ENCODE measurements at regions not wholly inside any gene's neighbourhood (a gene's known extent, or its start where the extent isn't known, plus 50 kb on each side); places are given as distances from the start of the nearest gene placed in this dataset.

DNA sequence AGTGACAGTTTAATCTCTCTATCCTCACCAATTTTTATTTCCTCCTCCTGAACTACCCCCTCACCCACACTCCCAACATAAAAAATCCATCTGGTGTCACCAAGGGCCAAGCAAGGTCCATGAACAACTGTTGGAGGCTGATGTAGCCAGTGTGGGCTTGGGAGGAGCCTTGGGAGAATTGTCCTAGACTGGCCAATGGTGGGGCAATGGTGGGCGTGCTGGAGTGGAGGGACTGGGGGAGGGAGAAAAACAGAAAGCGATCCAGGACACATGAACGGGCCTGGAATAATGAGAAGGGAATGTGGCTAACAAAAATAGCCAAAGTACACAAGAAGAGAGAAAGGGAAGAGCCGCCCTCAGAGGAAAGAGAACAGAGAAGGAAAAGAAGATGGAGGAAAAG is 272.6 kb downstream of the ENC1 start:
- Mint-ChIP-seq H3K4me3 (no peak overlapping the region), H3K9me3 (peaks cover 4% of the 10 kb centered on the region), H3K4me1 (peaks cover 6% of the 10 kb centered on the region), H3K27me3 (peaks cover 46% of the 10 kb centered on the region), H3K36me3 (no peaks in the 10 kb centered on the region), H3K27ac (no peak overlapping the region)
- no peak for ATAC-seq

DNA sequence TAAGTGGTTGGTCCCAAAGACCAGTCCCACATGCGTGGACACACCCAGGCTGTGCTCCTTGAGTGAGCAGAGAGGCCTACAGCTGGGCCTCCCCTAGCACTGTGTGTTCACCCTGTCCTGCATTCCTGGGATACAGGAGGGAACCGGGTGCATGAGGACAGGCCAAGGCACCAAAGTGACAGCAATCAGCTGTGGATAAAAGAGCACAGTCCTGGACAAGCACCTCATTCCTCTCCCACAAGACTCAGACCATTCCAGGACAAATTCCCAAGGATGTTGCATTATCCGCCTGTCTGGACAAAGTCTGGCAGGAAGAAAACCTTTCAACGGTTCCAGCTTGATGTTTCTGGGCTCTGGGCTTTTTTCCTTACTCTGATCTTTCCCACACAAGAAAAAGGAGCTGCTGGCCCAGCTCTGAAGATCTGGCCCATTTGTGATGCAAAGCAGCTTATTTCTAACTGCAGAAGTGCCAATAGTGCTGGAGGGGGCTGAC is 273.2 kb downstream of the ENC1 start:
- Mint-ChIP-seq H3K27ac (no peak overlapping the region), H3K36me3 (no peaks in the 10 kb centered on the region), H3K4me1 (peaks cover 11% of the 10 kb centered on the region), H3K9me3 (peaks cover 4% of the 10 kb centered on the region), H3K4me3 (no peak overlapping the region), H3K27me3 (peaks cover 46% of the 10 kb centered on the region)
- no peak for ATAC-seq

DNA sequence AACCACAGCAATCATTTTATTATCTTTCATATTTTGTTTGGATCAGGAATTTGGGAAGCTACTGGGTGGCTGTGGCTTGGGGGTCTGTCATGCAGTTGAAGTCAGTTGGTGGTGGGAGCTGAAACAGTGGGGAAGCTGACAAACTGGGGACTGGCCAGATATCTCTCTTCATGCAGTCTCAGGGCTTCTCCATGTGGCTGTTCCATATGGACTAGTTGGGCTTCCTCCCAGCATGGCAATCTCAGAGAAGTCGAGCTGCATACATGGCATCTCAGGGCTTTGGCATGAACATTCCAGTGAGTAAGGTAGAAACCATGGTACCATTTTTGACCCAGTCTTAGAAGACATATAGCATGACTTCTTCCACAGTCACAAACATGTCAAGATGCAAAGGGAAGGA is 274.8 kb downstream of the ENC1 start:
- peaks cover 46% of the 10 kb centered on the region for H3K27me3 Mint-ChIP-seq
- H3K36me3 Mint-ChIP-seq = no peaks in the 10 kb centered on the region
- H3K4me3 Mint-ChIP-seq = no peak overlapping the region
- ATAC-seq = no peak
- H3K9me3 Mint-ChIP-seq = peaks cover 4% of the 10 kb centered on the region
- peaks cover 11% of the 10 kb centered on the region for H3K4me1 Mint-ChIP-seq
- H3K27ac Mint-ChIP-seq = no peak overlapping the region

DNA sequence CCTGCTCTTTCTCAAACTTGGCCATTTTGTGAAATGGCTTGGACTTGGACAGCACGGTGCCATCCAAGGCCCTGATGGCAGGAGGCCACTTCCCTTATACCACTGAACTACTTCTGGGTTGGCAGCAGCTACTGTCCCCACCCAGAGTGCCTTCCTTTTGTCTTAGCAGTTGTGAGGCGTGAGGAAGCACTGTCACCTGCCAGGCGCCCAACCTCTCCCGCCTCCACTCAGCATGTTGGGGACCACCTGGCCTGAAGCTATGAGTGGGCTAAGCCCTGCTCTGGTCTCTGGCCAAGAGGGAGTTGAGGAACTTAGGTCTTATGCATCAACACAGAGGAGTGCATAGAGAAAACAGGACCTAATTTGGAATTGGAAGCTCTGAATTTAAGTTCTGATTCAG is 276.0 kb downstream of the ENC1 start:
- peaks cover 46% of the 10 kb centered on the region for H3K27me3 Mint-ChIP-seq
- no peaks in the 10 kb centered on the region for H3K36me3 Mint-ChIP-seq
- no peak for ATAC-seq
- no peak overlapping the region for H3K4me3 Mint-ChIP-seq
- H3K4me1 Mint-ChIP-seq = peaks cover 11% of the 10 kb centered on the region
- no peak overlapping the region for H3K27ac Mint-ChIP-seq
- peaks cover 4% of the 10 kb centered on the region for H3K9me3 Mint-ChIP-seq

DNA sequence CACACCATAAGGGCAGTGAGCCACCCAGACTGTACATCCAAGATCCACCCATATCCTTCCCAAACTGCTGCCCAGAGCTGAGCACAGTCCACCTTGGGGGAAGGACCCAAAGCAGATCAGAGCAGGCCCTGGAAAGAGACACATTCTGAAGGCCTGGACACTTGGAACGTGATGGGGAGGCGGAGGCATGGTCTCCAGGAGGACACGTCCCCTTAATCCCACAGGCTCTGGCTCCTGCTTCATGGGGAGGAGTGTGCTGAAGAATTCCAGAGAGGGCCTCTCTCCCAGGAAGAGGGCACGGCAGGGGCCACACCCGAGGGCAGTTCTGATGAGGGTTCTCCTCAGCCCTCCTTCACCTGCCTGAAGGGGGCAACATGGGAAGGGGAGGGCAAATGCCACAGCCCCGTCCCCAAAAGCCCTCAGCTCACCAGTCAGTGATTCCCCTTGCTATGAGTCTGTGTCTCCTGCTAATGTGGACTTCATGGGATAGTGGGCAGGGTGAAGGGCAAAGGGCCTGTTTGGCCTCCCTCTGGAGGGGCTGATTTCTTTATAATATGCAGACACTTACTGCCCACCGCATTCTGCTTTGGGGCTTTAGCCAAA is 276.8 kb downstream of the ENC1 start:
- Mint-ChIP-seq H3K4me1 (peaks cover 11% of the 10 kb centered on the region), H3K27ac (no peak overlapping the region), H3K36me3 (no peaks in the 10 kb centered on the region), H3K27me3 (peaks cover 46% of the 10 kb centered on the region), H3K9me3 (peaks cover 4% of the 10 kb centered on the region), H3K4me3 (no peak overlapping the region)
- ATAC-seq = no peak

DNA sequence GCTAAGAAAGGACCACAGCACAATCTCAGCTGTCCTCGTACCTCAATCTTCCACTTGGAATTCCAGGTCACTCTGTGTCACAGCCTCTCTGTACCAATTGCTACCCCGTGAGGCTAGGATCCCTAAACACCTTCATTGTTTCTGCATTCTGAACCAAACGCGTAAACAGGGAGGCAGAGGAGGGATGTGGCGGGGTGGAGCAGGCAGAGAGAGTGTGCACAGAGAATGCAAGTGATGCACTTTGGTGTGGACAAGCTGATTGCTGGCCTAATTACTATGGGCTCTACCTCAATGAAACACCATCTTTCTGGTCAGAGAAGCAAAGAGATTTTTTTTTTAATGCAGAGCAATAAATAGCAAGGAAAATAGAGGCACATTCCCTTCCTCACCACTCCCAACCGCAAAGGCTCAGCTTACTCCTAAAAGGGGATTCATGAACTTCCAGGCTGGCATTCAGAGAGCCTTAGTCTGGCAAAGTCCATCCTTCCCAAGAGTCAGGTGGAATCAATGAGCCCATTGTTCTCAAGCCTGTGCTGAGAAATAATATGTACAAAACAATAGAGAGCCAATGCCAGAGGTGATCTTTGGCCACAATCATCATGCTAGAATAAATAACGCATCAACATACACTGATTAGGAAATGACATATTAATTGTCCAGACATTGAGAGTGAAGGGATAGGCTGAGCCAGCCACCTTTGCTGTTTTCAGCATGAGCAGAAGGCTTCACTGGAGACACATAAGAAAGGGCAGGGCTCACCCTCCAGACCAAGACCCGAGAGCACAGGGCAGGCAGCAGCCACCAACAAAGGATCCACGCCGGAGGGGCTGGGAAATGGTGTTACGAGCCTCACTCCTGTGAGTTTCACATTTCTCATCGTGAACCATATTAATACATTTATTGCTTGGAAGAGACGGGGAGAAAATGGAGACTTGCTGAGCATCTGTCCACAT is 278.8 kb downstream of the ENC1 start:
- Mint-ChIP-seq H3K27ac (no peak overlapping the region), H3K9me3 (peaks cover 4% of the 10 kb centered on the region), H3K4me3 (no peak overlapping the region), H3K27me3 (peaks cover 31% of the 10 kb centered on the region), H3K36me3 (no peaks in the 10 kb centered on the region), H3K4me1 (peaks cover 11% of the 10 kb centered on the region)
- ATAC-seq = no peak

DNA sequence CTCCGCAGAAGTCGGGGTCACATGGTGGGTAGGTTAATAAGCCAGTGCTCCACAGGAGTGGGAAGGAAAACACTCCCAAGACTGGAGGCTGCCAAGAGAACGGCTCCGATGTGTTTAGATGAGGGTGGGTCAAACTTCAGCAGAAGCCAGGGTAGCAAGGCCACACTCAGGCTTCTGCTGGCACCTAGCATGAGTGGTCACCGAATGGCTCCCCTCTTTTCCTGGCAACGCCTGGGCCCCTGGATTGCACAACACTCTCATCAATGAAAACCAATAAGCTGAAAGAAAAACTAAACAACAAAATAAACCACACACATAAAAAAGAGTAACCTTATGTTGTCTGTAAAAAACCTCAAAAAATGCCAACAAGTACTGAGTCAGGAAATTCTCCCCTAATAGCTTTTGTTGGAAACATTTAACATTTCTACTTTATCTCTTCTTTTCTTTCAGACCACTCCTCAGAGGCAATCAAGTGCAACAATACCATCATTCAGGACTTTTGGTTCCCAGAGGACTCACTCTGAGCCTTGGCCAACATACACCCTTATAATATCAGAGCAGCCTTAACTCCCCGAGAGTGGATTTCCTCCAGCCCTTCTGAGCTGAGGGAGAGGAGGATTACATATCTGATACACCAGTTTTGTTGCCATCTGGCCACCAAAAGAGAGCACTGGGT is 279.9 kb downstream of the ENC1 start:
- Mint-ChIP-seq H3K4me3 (no peak overlapping the region), H3K9me3 (peaks cover 1% of the 10 kb centered on the region), H3K27me3 (peaks cover 21% of the 10 kb centered on the region), H3K4me1 (peaks cover 11% of the 10 kb centered on the region), H3K36me3 (no peaks in the 10 kb centered on the region), H3K27ac (no peak overlapping the region)
- no peak for ATAC-seq

DNA sequence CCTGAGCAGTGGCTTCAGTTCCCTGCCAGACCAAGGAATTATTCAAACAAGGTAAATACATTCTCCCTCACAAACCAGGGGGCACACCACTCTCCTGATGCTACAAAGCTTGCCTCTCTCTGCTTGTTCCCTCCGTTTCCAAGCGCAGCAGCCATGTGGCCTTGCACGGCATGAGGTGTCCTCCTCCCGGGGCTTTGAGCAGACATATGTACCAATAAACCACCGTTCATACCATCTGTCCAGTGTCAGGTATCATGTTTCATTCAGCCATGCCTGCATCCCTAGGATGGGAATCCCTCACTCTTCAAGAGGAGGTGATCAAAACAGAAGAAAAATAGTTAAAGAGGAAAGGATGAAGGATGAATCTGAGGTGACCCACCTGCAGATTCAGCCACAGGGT is 282.7 kb downstream of the ENC1 start:
- Mint-ChIP-seq H3K27me3 (peaks cover 13% of the 10 kb centered on the region), H3K27ac (no peak overlapping the region), H3K36me3 (no peaks in the 10 kb centered on the region), H3K4me1 (peaks cover 4% of the 10 kb centered on the region), H3K9me3 (no peaks in the 10 kb centered on the region), H3K4me3 (no peak overlapping the region)
- ATAC-seq = no peak

DNA sequence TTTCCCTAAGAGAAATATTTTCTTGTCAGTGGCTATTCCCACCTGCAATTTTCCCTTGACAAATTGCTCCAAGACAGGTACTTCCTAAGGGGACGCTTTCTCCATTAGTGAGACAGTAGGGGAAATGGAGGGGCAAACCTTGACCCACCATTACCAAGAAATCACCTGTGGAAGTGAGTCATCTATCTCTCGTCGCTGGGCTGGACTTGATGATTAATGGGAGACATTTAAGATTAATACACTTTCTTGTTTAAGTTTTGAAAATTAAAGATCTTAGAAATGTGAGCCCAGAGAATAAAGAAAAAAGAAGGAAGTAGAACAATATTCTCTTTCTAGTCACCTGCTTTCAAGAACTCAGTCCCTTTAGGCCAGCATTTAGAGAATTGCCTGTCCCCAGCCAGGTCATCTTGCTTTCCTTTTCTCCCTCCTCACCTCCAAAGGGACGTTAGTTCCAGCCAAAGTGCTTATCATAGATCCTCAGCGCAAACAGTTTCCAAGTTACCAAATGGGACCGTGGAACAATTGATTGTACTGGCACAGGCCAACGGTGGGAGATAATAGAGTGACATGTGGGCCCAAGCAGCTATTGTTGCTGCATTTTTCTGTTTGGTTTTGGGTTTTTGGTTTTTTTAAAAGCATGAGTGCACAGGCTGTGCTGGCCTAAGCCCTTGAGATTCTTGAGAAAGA is 284.4 kb downstream of the ENC1 start:
- Mint-ChIP-seq H3K27me3 (peaks cover 26% of the 10 kb centered on the region), H3K4me3 (no peak overlapping the region), H3K4me1 (no peaks in the 10 kb centered on the region), H3K36me3 (no peaks in the 10 kb centered on the region), H3K9me3 (no peaks in the 10 kb centered on the region), H3K27ac (no peak overlapping the region)
- ATAC-seq = no peak

DNA sequence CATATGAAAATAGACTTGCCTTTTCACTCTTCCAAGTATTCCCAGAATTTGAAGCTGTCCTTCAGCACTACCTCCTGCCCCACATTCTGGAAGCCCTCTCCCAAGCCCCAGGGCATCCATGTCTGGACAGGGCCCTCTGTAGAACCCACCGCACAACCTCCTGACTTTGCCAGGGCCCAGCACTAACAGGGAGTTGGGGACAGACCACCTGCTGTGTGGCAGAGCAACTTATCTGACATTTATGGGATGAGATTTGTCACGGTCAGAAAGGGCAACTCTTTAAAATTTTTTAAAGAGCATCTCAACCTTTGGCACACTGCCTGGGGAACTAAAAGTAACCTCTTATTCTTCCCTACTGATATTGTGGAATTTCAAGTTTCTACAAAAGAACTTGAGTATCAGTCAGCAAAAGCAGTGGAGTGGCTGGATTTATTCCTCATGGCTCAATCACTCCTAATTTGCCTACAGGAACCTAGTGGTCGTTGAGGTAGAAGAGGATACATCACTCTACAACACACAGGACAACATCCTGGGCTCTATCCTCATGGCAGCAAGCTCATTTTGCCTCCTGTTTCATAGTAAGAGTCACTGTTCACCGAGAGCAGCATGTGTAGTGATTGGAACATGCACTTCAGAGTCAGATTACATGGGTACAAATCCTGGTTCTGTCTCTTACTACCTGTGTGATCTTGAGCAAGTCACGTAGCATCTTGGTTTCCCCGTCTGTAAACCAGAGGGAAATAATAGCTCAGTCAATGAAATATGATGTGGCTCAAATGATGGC is 285.3 kb downstream of the ENC1 start:
- H3K27me3 Mint-ChIP-seq = peaks cover 30% of the 10 kb centered on the region
- H3K36me3 Mint-ChIP-seq = no peaks in the 10 kb centered on the region
- H3K4me3 Mint-ChIP-seq = no peak overlapping the region
- no peaks in the 10 kb centered on the region for H3K9me3 Mint-ChIP-seq
- H3K27ac Mint-ChIP-seq = no peak overlapping the region
- no peaks in the 10 kb centered on the region for H3K4me1 Mint-ChIP-seq
- ATAC-seq = no peak

DNA sequence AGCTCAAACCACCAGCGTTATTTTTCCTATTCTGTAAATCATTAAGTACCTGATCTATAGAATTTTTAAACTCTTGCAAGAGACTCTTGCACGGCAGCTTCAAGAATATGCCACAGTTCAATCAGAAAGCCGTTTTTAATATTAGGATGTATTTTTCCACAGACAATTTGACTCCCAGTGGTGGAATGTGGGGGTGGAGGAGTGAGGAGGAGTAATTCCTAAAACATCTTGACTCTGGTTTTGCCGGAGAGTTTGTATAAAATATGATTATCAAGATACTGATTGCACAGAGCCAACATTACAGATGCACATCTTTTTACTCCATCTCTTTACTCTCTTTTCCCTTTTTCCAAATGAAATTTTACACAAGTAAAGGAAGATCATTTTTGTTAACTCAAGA is 288.3 kb downstream of the ENC1 start:
- H3K9me3 Mint-ChIP-seq = no peaks in the 10 kb centered on the region
- H3K27ac Mint-ChIP-seq = no peak overlapping the region
- no peak for ATAC-seq
- H3K27me3 Mint-ChIP-seq = peaks cover 47% of the 10 kb centered on the region
- H3K36me3 Mint-ChIP-seq = no peaks in the 10 kb centered on the region
- H3K4me3 Mint-ChIP-seq = no peak overlapping the region
- no peaks in the 10 kb centered on the region for H3K4me1 Mint-ChIP-seq

DNA sequence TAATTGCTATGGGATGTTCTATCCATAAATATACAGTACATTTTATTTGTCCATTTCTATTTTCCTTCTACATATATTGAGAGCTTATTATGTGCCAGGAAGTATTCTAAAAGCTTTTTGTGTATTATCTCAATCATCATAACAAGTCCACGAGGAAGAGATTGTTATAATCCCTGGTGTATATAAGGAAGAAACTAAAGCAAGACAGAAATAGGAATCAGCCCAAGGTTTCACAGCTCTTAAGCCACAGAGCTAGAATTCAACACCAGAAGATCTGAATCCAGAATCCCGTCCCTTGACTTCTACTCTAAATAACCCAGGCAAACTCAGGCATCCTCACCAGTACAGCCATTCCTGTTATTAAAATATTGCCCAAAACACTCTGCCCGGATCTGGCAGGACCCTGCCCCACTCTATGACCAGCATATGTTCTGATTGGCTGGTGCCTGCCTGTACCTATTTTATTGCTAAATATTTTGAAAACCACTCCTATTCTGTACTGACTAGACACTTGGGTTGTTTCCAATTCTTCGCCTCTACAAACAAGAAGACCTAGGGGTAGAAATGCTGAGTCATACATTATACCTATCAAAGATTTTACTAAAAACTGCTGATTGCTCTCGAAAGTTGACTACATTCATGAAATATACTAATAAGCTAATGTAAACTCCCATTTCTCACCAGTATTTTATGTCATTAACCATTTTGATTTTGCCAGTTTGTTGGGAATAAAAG is 297.4 kb downstream of the ENC1 start:
- peaks cover 4% of the 10 kb centered on the region for H3K9me3 Mint-ChIP-seq
- ATAC-seq = no peak
- peaks cover 6% of the 10 kb centered on the region for H3K4me1 Mint-ChIP-seq
- no peaks in the 10 kb centered on the region for H3K36me3 Mint-ChIP-seq
- H3K27me3 Mint-ChIP-seq = peaks cover 25% of the 10 kb centered on the region
- no peak overlapping the region for H3K27ac Mint-ChIP-seq
- H3K4me3 Mint-ChIP-seq = no peak overlapping the region

DNA sequence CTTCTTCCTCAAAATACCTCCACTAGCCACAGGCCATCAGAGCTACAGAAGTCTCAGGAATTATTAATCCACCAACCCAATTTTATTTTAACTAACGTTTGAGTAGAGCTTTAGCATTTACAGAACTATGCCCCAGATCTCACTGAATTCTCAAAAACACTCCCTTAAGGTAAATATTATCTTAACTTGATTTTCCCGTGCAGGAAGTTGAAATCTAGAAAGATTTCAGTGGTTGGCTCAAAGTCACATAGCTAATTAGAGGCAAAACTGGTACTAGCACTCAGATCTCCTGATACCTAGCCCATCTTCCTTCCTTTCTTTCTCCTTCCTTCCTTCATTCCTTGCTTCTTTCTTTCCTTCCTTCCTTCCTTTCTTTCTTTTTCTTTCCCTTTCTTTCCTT is 298.3 kb downstream of the ENC1 start:
- no peak for ATAC-seq
- peaks cover 6% of the 10 kb centered on the region for H3K4me1 Mint-ChIP-seq
- H3K4me3 Mint-ChIP-seq = no peak overlapping the region
- H3K9me3 Mint-ChIP-seq = peaks cover 4% of the 10 kb centered on the region
- peaks cover 18% of the 10 kb centered on the region for H3K27me3 Mint-ChIP-seq
- H3K36me3 Mint-ChIP-seq = no peaks in the 10 kb centered on the region
- H3K27ac Mint-ChIP-seq = no peak overlapping the region

DNA sequence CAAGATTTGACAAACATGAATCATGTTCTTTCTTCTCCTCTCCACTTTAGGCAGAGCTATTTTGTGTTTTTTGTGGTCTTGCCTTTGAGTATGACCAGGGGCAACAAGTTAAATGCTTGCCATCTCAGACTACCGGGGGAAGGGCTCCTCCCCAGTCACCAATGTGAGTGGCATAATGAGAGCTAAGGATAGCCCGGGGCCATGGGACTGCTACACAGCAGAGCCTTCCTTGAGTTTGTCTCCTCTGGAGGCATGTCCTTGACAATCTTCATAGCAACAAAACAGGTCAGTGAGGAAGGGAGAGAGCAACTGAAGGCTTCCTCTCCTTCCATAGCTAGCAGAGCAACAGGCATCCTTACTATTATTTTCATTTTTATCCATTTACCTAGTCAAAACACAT is 299.3 kb downstream of the ENC1 start:
- no peak for ATAC-seq
- Mint-ChIP-seq H3K36me3 (no peaks in the 10 kb centered on the region), H3K4me3 (no peak overlapping the region), H3K27ac (no peak overlapping the region), H3K4me1 (peaks cover 6% of the 10 kb centered on the region), H3K9me3 (peaks cover 4% of the 10 kb centered on the region), H3K27me3 (peaks cover 18% of the 10 kb centered on the region)

All from stimulated activated memory B cell treated with anti-CD40 and anti-IgM and Interleukin-4, amounts not matched to agents 10 μg/mL and 1 μg/mL and 100 μg/mL, for 72 hours (primary cell).